ACC112 (cell line): ENCODE measurements at regions not wholly inside any gene's neighbourhood (a gene's known extent, or its start where the extent isn't known, plus 50 kb on each side); places are given as distances from the start of the nearest gene placed in this dataset.
"Not testable (repeated sequence)": the region's sequence is repeated elsewhere in the genome, so short reads cannot be mapped to it uniquely, and the experiment has no call there.

ENCODE experiments used
- H2AFZ ChIP-seq: fragments of 200-600 bp; sonication (generic); one replicate; pipeline ENCODE4 v1.6.0; 2017; ENCODE audit warnings: antibody characterized with exemption, low read length; ENCODE audit not compliant: unreplicated experiment
- H3K27ac ChIP-seq: fragments of 200-600 bp; sonication (generic); 2 replicates; pipeline ENCODE4 v1.5.1; 2014; ENCODE audit warnings: low read depth, mild to moderate bottlenecking, antibody characterized with exemption, low read length, moderate library complexity
- H3K27me3 ChIP-seq: fragments of 200-600 bp; sonication (generic); 2 replicates; pipeline ENCODE4 v1.6.1; 2014; ENCODE audit warnings: mild to moderate bottlenecking, antibody characterized with exemption, low read length, moderate library complexity, mixed read lengths; ENCODE audit not compliant: insufficient read depth
- H3K36me3 ChIP-seq: fragments of 200-600 bp; sonication (generic); 2 replicates; pipeline ENCODE4 v1.6.1; 2016; ENCODE audit warnings: mild to moderate bottlenecking, antibody characterized with exemption, low read length, moderate library complexity, mixed read lengths; ENCODE audit not compliant: insufficient read depth
- H3K4me1 ChIP-seq: fragments of 200-600 bp; sonication (generic); one replicate; pipeline ENCODE4 v1.6.1; 2016; ENCODE audit warnings: low read length, mixed read lengths; ENCODE audit not compliant: insufficient read depth, unreplicated experiment, control insufficient read depth
- H3K4me3 ChIP-seq: fragments of 200-600 bp; sonication (generic); 2 replicates; pipeline ENCODE4 v1.5.1; 2014; ENCODE audit warnings: mild to moderate bottlenecking, low read depth, low read length
- H3K79me2 ChIP-seq: fragments of 200-600 bp; sonication (generic); one replicate; pipeline ENCODE4 v1.6.0; 2016; ENCODE audit warnings: low read length; ENCODE audit not compliant: control insufficient read depth, unreplicated experiment, insufficient read depth

DNA sequence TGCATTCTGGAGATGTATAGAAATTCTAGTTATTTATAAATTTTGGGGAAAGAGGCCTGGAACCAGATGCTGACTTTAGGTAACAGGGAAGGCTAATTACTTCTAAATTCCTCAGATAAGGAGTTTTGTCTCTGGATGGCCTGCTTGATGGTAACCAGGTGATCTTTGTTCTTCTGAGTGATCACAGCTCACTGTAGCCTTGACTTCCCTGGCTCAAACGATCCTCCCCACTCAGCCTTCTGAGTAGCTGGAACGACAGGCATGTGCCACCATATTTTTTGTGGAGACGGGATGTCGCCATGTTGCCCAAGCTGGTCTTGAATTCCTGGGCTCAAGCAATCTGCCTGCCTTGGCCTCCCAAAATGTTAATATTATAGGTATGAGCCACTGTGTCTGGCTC, 54.4 kb upstream of the MSH6 start:
- no peak overlapping the region for H2AFZ ChIP-seq
- H3K27me3 ChIP-seq, result peaks cover 1% of the 10 kb centered on the region; the same call in 1 of the 2 replicates
- H3K4me3 ChIP-seq, result no peak overlapping the region
- H3K79me2 ChIP-seq, result no peaks in the 10 kb centered on the region
- no peak overlapping the region for H3K27ac ChIP-seq
- no peaks in the 10 kb centered on the region for H3K36me3 ChIP-seq
- H3K4me1 ChIP-seq, result no peaks in the 10 kb centered on the region

DNA sequence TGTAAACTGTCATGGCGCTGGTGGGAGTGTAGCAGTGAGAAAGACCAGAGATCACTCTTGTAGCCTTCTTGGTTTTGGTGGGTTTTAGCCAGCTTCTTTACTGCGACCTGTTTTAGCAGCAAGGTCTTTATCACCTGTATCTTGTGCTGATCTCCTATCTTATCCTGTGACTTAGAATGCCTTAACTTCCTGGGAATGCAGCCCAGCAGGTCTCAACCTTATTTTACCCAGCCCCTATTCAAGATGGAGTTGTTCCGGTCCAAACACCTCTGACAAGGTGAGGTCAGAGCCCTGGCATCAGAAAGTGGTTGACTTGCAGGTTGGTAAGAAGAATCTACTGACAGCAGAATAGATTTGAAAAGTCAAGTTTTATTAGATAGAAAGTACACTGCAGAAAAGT, 55.0 kb upstream of the MSH6 start:
- no peaks in the 10 kb centered on the region for H3K27me3 ChIP-seq
- H3K4me1 ChIP-seq, result no peaks in the 10 kb centered on the region
- no peak overlapping the region for H2AFZ ChIP-seq
- no peaks in the 10 kb centered on the region for H3K79me2 ChIP-seq
- H3K36me3 ChIP-seq, result no peaks in the 10 kb centered on the region
- no peak overlapping the region for H3K27ac ChIP-seq
- H3K4me3 ChIP-seq, result no peak overlapping the region

DNA sequence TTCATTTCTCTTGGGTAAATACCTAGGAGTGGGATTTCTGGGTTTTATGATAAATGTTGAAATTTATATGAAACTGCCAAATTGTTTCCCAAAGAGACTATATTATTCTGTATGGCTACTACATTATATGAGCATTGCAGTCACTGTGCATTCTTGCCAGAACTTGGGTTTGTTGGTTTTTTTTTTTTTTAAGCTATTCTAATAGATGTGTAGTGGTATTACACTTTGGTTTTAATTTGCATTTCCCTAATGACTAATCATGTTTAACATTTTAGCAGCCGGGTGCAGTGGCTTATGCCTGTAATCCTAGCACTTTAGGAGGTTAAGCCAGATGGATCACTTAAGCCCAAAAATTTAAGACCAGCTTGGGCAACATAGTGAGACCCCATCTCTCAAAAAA, 56.0 kb upstream of the MSH6 start:
- not testable (repeated sequence) for H3K79me2 ChIP-seq, H3K27ac ChIP-seq, H2AFZ ChIP-seq, H3K27me3 ChIP-seq, H3K36me3 ChIP-seq, H3K4me3 ChIP-seq, H3K4me1 ChIP-seq

DNA sequence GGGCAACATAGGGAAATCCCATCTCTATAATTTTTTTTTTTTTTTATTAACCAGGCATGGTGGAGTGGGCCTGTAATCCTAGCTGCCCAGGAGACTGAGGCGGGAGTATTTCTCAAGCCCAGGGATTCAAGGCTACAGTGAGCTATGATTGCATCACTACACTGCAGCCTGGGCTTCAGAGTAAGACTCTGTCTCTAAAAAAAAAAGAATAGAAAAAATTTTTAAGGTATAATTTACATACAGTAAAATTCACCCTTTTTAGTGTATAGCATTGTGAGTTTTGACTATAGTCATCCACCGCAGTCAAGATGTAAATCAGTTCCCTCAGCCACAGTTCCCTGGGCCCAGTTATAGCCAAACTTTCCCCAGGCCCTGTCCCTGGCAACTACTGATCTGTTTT, 57.1 kb upstream of the MSH6 start:
- H2AFZ ChIP-seq, result no peak overlapping the region
- H3K4me1 ChIP-seq, result no peaks in the 10 kb centered on the region
- H3K27me3 ChIP-seq, result no peaks in the 10 kb centered on the region
- H3K36me3 ChIP-seq, result no peaks in the 10 kb centered on the region
- H3K27ac ChIP-seq, result no peak overlapping the region
- no peak overlapping the region for H3K4me3 ChIP-seq
- no peaks in the 10 kb centered on the region for H3K79me2 ChIP-seq

DNA sequence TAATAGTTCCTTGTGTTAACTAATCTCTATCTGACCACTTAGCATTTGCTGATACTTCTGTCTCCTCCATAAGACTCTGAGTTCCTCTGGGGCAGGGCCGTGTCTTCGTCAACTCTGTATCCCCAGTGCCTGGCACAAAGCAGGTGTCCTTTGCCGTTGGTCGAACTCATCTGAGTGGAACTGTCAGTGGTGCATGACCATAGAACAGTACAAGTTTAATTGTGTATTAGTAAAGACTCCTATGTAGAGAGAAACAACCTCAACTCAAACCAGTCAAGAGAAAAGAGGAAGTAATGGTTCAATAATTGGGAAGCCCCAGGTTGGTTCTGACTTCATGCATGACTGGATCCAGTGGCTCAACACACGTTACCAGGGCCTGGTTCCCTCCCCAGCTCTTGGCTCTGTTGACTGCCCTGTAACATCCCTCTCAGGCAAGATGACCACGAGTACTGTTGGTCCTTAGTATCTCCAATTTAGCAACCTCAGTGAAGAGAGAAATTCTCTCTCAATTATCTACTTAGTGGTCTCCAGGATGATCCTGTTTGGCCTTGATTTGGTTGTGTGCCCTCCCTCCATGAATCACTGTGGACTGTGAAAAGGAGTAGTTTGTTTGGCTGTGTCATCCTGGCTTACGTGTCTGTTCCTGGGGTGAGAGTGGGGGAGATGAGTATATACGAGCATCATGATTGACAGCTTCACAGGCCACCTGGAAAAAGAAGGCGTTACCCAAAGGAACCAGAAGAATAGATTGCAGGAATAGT, 58.5 kb upstream of the MSH6 start:
- no peak overlapping the region for H3K4me3 ChIP-seq
- H2AFZ ChIP-seq, result no peak overlapping the region
- no peaks in the 10 kb centered on the region for H3K36me3 ChIP-seq
- H3K4me1 ChIP-seq, result peaks cover 9% of the 10 kb centered on the region
- no peak overlapping the region for H3K27ac ChIP-seq
- H3K27me3 ChIP-seq, result no peaks in the 10 kb centered on the region
- no peaks in the 10 kb centered on the region for H3K79me2 ChIP-seq

DNA sequence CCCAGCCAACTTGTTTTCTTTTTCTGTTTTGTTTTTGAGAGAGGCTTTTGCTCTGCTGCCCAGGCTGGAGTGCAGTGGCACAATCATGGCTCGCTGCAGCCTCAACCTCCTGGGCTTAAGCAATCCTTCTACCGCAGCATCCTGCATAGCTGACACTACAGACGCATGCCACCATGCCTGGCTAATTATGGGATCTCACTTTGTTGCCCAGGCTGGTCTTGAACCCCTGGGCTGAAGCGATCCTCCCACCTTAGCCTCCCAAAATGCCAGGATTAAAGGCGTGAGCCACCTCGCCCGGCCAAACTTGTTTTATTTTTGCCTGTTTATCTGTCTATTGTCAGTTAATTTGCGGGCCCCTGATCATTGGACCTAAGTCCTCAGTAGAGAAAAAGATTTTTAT, 61.6 kb upstream of the MSH6 start:
- Histone ChIP-seq H3K27ac (no peak overlapping the region), H3K4me3 (no peak overlapping the region), H3K79me2 (no peaks in the 10 kb centered on the region), H3K36me3 (no peaks in the 10 kb centered on the region), H3K4me1 (peaks cover 9% of the 10 kb centered on the region), H3K27me3 (no peaks in the 10 kb centered on the region), H2AFZ (no peak overlapping the region)

DNA sequence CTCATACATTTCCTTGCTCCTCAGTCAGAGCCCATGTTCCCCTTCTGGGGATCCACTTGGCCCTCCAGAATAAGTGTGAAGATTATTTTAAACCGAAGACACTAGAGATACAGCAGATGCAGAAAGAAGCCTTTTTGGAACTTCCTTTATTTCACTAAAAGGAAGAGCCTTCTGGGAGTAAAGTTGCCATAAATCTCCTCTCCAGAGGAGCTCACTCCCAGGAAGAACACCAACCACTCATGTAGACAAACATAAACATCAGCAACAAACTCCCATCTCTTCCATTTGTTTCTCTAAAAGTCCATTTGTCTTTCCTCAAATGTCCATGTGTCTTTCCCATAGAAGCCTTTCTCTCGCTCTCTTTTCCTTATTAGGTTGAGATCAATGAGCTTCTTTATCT, 62.4 kb upstream of the MSH6 start:
- Histone ChIP-seq H3K36me3 (no peaks in the 10 kb centered on the region), H3K27me3 (no peaks in the 10 kb centered on the region), H3K79me2 (no peaks in the 10 kb centered on the region), H3K27ac (no peak overlapping the region), H3K4me3 (no peak overlapping the region), H3K4me1 (peaks cover 9% of the 10 kb centered on the region), H2AFZ (no peak overlapping the region)

DNA sequence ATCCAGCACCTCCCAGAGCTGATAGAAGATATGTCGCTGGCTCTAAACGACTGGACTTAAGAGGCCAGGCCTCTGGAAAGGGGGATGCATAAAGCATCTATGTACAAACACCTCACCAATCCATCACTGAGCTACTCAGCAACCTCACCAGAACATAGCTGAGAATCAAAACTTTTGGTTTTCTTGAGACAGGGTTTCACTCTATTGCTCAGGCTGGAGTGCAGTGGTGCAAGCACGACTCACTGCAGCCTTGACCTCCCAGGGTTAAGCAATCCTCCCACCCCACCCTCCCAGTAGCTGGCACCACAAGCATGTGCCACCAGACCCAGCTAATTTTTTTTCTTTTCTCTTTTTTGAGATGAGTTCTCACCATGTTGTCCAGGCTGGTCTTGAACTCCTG, 62.9 kb upstream of the MSH6 start:
- Histone ChIP-seq H3K4me1 (peaks cover 9% of the 10 kb centered on the region), H3K79me2 (no peaks in the 10 kb centered on the region), H3K27me3 (no peaks in the 10 kb centered on the region), H2AFZ (no peak overlapping the region), H3K27ac (no peak overlapping the region), H3K4me3 (no peak overlapping the region), H3K36me3 (no peaks in the 10 kb centered on the region)

DNA sequence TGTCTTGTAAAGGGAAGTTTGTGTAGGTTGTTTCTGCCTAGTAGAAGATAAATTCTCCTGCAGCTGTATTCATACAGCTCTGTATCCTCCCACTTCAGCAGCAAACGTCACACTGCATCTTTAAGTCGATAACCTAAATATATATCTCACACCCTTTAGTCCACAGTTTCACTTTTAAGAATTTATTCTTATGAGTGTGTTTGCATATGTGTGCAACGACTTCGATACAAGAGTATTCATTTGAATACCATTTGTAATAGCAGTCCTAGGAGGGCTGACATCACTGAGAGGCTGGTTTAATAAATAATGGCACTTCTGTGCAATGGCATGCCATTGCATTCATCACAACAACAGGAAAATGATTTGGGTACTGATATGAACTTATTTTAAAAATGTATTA, 63.8 kb upstream of the MSH6 start:
- Histone ChIP-seq H3K4me3 (no peak overlapping the region), H3K4me1 (peaks cover 9% of the 10 kb centered on the region), H3K36me3 (no peaks in the 10 kb centered on the region), H2AFZ (no peak overlapping the region), H3K79me2 (no peaks in the 10 kb centered on the region), H3K27ac (no peak overlapping the region), H3K27me3 (no peaks in the 10 kb centered on the region)

DNA sequence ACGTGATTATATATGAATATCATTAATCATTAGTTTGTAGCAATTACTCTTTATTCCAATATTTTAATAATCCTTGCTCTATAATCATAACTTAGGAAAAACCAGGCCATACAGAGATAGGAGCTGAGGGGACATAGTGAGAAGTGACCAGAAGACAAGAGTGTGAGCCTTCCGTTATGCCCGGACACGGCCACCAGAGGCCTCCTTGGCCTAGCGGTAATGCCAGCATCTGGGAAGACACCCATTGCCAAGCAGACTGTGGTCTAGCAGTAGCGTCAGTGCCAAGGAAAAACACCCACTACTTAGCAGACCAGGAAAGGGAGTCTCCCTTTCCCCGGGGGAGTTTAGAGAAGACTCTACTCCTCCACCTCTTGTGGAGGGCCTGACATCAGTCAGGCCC, 66.6 kb upstream of the MSH6 start:
- not testable (repeated sequence) for H3K27me3 ChIP-seq, H3K79me2 ChIP-seq, H3K4me1 ChIP-seq, H3K27ac ChIP-seq, H3K4me3 ChIP-seq, H2AFZ ChIP-seq, H3K36me3 ChIP-seq

DNA sequence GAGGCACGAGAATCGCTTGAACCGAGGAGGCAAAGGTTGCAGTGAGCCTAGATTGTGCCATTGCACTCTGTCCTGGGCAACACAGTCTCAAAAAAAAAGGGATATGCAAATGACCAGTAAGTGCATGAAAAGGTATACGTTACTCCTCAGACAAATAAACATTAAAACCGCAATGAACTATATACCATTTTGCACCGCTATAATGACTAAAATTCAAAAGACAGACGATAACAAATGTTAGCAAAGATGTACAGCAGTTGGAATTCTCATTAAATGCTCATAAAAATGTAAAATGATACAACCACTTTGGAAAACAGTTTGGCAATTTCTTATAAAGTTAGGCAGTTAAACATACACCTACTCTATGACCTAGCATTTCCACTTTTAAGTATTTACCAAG, 67.4 kb upstream of the MSH6 start:
- no peak overlapping the region for H2AFZ ChIP-seq
- H3K27me3 ChIP-seq, result no peaks in the 10 kb centered on the region
- H3K4me3 ChIP-seq, result no peak overlapping the region
- H3K36me3 ChIP-seq, result no peaks in the 10 kb centered on the region
- no peaks in the 10 kb centered on the region for H3K79me2 ChIP-seq
- H3K27ac ChIP-seq, result no peak overlapping the region
- peaks cover 9% of the 10 kb centered on the region for H3K4me1 ChIP-seq
